ENCODE measurements at regions not wholly inside any gene's neighbourhood (a gene's known extent, or its start where the extent isn't known, plus 50 kb on each side); places are given as distances from the start of the nearest gene placed in this dataset.

GRCh38 chr2:81583311-81584108 lies 1279.0 kb upstream of the LRRTM1 start:
- Histone ChIP-seq H3K27ac (ENCODE audit: low read length) (no peak overlapping the region), H3K36me3 (ENCODE audit: control insufficient read depth, insufficient read depth, low read length) (no peaks in the 10 kb centered on the region), H3K27me3 (ENCODE audit: control insufficient read depth, insufficient read depth, low read length) (no peaks in the 10 kb centered on the region), H3K4me1 (ENCODE audit: control insufficient read depth, insufficient read depth, low read length) (no peaks in the 10 kb centered on the region), H3K9me3 (ENCODE audit: control insufficient read depth, insufficient read depth, low read depth, low read length) (no peaks in the 10 kb centered on the region), H3K4me3 (ENCODE audit: low read depth in 2 of 2, low read length in 2 of 2) (no peak overlapping the region)
- ATAC-seq (no peak), DNase-seq (ENCODE audit: low read depth, low spot score) (no peak)
- POLR2A ChIA-PET = no interaction called here
- in situ Hi-C loops (cut with HindIII; ENCODE audit: low pct_unique_long_range_greater_than_20kb, low sequenced_read_pairs) = no loop called here
- intact Hi-C loops (cut with micrococcal nuclease; ENCODE audit: unreplicated experiment) = no loop called here
- TF ChIP-seq SIN3A (IDR thresholded peaks at IDR 0.05; ENCODE audit: borderline replicate concordance, insufficient read depth, low read depth, low read length) (no peak), REST (IDR thresholded peaks at IDR 0.05; ENCODE audit: insufficient read depth in 1 of 2, low read depth in 2 of 2, low read length in 1 of 2) (no peak), TCF7L2 (IDR thresholded peaks at IDR 0.05; ENCODE audit: low read depth, low read length) (no peak), POLR2AphosphoS5 (IDR thresholded peaks at IDR 0.05; ENCODE audit: low read depth, low read length) (no peak)
- TF ChIP-seq, protein P1, sequence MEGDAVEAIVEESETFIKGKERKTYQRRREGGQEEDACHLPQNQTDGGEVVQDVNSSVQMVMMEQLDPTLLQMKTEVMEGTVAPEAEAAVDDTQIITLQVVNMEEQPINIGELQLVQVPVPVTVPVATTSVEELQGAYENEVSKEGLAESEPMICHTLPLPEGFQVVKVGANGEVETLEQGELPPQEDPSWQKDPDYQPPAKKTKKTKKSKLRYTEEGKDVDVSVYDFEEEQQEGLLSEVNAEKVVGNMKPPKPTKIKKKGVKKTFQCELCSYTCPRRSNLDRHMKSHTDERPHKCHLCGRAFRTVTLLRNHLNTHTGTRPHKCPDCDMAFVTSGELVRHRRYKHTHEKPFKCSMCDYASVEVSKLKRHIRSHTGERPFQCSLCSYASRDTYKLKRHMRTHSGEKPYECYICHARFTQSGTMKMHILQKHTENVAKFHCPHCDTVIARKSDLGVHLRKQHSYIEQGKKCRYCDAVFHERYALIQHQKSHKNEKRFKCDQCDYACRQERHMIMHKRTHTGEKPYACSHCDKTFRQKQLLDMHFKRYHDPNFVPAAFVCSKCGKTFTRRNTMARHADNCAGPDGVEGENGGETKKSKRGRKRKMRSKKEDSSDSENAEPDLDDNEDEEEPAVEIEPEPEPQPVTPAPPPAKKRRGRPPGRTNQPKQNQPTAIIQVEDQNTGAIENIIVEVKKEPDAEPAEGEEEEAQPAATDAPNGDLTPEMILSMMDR (IDR thresholded peaks at IDR 0.05) = no peak
- BruUV-seq (replicated peaks) = no TSS peak
- CTCF ChIA-PET = no interaction called here

GRCh38 chr2:81576713-81577112 lies 1272.2 kb upstream of the LRRTM1 start:
- POLR2A ChIA-PET = no interaction called here
- H3K36me3 ChIP-seq (ENCODE audit: control insufficient read depth, insufficient read depth, low read length) = no peaks in the 10 kb centered on the region
- BruUV-seq (replicated peaks) = no TSS peak

More at GRCh38 chr2:81576713-81577112, 1272.2 kb upstream of the LRRTM1 start:
- no peaks in the 10 kb centered on the region for H3K27me3 ChIP-seq (ENCODE audit: control insufficient read depth, insufficient read depth, low read length)
- intact Hi-C loops (cut with micrococcal nuclease; ENCODE audit: unreplicated experiment) = no loop called here
- CTCF ChIA-PET = no interaction called here
- TF ChIP-seq POLR2AphosphoS5 (IDR thresholded peaks at IDR 0.05; ENCODE audit: low read depth, low read length) (no peak), TCF7L2 (IDR thresholded peaks at IDR 0.05; ENCODE audit: low read depth, low read length) (no peak), SIN3A (IDR thresholded peaks at IDR 0.05; ENCODE audit: borderline replicate concordance, insufficient read depth, low read depth, low read length) (no peak), REST (IDR thresholded peaks at IDR 0.05; ENCODE audit: insufficient read depth in 1 of 2, low read depth in 2 of 2, low read length in 1 of 2) (no peak)
- TF ChIP-seq, protein P1 (IDR thresholded peaks at IDR 0.05) = no peak
- DNase-seq (ENCODE audit: low read depth, low spot score) (no peak), ATAC-seq (no peak)
- no peaks in the 10 kb centered on the region for H3K4me1 ChIP-seq (ENCODE audit: control insufficient read depth, insufficient read depth, low read length)
- no peaks in the 10 kb centered on the region for H3K9me3 ChIP-seq (ENCODE audit: control insufficient read depth, insufficient read depth, low read depth, low read length)
- H3K27ac ChIP-seq (ENCODE audit: low read length) = no peak overlapping the region
- in situ Hi-C loops (cut with HindIII; ENCODE audit: low pct_unique_long_range_greater_than_20kb, low sequenced_read_pairs) = no loop called here
- no peak overlapping the region for H3K4me3 ChIP-seq (ENCODE audit: low read depth in 2 of 2, low read length in 2 of 2)

Measured in Panc1 (cell line).